HG02610 (cell line): ENCODE measurements at regions not wholly inside any gene's neighbourhood (a gene's known extent, or its start where the extent isn't known, plus 50 kb on each side); places are given as distances from the start of the nearest gene placed in this dataset.
"Not testable (repeated sequence)": the region's sequence is repeated elsewhere in the genome, so short reads cannot be mapped to it uniquely, and the experiment has no call there.

Source experiments
- ATAC-seq: cut with Tn5 transposase; IDR thresholded peaks from one replicate; pipeline ENCODE4 v1.9.1; 2021; ENCODE audit warnings: mild to moderate bottlenecking, moderate library complexity; ENCODE audit not compliant: unreplicated experiment

DNA sequence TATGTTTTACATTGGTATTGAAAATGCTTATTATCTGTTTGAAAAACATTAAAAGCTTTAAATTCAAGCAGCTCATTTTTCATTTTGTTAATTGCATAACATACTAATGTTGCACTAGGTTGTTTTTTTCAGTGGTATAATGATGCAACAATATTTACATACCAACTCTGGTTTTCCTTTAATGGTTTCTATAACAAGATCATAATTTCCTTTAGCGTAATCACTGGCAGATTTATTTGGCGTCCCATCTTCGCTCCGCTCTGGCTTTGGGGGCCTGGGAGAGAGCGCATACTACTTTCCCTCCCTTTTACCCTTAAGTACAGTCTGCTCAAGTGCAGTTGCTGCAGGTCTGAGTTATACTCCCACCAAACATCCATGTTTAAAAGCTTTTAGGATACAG, 574.1 kb downstream of the PRKD1 start:
- ATAC-seq: no peak

DNA sequence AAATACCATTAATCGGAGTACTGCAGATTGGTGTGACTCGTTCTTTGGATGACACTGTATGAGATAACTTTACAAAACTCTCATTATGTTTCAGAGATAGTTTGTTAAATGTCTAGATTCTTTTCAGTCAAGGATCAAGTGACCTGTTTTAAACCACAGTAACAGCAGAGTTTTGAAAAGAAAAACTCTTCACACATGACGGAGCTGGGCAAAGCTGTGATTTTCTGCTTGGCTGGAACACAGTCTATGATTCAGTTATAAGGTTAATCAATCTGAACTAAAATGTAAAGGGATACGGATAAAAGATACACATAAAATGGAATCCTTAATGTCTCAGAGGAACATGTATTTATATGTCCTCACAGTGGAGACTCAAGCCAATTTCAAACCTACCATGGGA, 573.2 kb downstream of the PRKD1 start:
- ATAC-seq: no peak

DNA sequence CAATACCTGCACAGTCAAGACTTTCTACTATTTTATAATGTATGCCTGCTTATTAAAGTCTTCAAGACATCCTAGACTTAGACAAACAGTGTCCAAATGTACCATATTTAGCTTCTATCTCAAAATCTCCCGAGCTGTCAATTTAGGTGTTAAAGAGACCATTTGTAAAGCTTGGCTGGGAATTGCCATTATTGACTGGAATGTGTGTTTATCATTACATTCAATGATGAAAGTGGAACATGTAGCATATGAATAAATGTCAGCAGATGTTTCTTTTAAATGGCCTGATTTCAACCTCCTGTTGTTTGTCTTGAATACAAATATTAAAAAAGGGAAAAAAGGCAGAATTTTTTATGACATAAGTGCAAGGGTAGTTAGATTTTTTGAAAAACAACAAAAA, 572.3 kb downstream of the PRKD1 start:
- ATAC-seq: no peak

GRCh38 chr14:29355846-29356245, 571.8 kb downstream of the PRKD1 start:
- ATAC-seq: no peak

- no peak for ATAC-seq
Measured at GRCh38 chr14:29360656-29361055, 567.0 kb downstream of the PRKD1 start.

GRCh38 chr14:29370024-29370423, 557.6 kb downstream of the PRKD1 start:
- ATAC-seq: no peak

- no peak for ATAC-seq
Measured at GRCh38 chr14:29376237-29376636, 551.4 kb downstream of the PRKD1 start.

- no peak for ATAC-seq
Measured at GRCh38 chr14:29380826-29381225, 546.8 kb downstream of the PRKD1 start.

- no peak for ATAC-seq
Measured at GRCh38 chr14:29388571-29388970, 539.1 kb downstream of the PRKD1 start.

GRCh38 chr14:29390081-29390832, 537.4 kb downstream of the PRKD1 start:
- no peak for ATAC-seq

GRCh38 chr14:29391231-29391630, 536.4 kb downstream of the PRKD1 start:
- no peak for ATAC-seq

- ATAC-seq: no peak
Measured at GRCh38 chr14:29391801-29392200, 535.8 kb downstream of the PRKD1 start.

DNA sequence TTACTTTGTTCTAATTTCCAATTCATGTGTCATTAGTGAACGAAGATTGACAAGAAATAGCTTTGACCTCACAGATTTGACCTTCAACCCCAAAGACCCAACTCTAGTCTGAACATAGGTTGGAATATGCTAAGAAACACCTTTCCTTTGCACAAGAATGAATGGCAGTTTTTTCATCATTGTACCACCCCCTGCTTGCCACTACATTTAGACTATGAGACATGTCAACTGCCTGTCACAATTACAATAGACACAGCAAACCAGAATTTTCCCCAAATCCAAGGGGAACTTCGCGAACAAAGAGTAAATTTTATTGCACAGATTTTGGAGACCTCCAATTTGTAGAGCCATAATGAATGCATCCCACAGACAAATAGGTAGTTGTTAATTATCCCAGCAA, 535.4 kb downstream of the PRKD1 start:
- ATAC-seq: no peak

- ATAC-seq: no peak
Measured at GRCh38 chr14:29403091-29403490, 524.6 kb downstream of the PRKD1 start.

DNA sequence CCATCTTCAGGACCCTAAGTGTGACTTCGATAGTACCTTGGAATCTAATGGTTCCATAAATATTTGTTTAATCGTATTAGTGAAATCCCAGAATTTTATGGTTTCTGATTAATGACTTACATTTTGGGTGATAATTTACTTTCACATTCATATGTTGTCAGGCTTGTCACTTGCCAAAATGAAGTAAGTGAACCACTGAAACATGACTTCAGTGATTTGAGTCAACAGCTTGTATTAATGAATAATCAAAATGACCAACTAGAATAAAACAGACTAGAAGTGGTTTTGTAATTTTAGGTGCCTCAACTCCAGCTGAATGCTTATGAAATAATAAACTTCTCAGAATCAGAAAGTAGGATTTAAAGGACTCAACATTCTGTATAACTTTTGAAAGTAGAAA, 517.1 kb downstream of the PRKD1 start:
- no peak for ATAC-seq

DNA sequence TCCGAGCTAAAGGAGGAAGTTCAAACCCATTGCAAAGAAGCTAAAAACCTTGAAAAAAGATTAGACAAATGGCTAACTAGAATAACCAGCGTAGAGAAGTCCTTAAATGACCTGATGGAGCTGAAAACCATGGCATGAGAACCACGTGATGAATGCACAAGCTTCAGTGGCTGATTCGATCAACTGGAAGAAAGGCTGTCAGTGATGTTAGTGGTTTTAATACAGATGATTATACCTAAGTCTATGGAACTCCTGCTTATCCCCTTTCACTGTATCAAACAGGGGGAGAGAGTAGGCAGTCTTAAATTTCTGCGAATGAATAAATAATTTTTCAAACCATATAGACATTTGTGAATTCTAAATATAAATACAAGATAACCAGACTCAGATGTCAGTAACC, 512.7 kb downstream of the PRKD1 start:
- ATAC-seq: not testable (repeated sequence)

DNA sequence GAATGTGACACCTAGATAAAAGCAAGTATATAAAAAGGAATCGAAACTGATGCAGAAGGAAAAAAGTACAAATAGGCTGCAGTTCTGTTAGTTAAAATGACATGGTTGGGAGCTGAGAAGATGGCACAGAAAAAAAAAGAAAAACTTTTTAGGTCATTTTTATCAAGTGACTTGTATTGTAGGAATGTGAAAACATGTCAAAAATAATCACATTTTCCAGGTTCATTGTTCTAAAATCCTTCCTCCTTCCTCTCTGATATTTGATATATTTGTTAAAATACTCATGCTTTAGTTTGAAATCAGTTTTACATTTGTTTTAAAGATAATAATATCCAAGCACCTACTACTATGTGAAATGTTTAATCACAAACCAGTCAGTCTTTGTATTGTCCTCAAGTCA, 507.9 kb downstream of the PRKD1 start:
- no peak for ATAC-seq

- no peak for ATAC-seq
Measured at GRCh38 chr14:29421156-29421728, 506.4 kb downstream of the PRKD1 start.

GRCh38 chr14:29425705-29426482, 501.8 kb downstream of the PRKD1 start:
- no peak for ATAC-seq

DNA sequence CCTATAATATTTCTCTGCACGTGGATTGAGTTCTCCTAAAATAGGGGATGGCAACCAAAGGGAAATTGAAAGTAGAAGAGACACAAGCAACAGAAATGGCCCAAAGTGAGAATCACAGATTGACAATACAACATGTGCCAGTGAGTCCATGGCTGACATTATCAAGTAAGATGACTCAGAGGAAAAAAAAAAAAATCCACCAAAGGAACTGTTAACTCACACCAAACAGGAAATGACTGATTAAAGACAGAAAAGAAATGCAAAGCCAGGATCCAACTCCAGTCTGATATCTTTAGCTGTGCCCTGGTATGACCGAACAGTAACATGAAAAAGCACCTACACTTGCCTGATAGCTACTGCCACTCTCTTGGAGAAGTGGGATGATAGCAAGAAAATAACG, 485.0 kb downstream of the PRKD1 start:
- no peak for ATAC-seq

GRCh38 chr14:29444216-29444615, 483.4 kb downstream of the PRKD1 start:
- no peak for ATAC-seq

- ATAC-seq: no peak
Measured at GRCh38 chr14:29444805-29445204, 482.8 kb downstream of the PRKD1 start.
